A673 (cell line): ENCODE measurements at regions not wholly inside any gene's neighbourhood (a gene's known extent, or its start where the extent isn't known, plus 50 kb on each side); places are given as distances from the start of the nearest gene placed in this dataset.

ENCODE experiments used
- EZH2 ChIP-seq: fragments of 200-600 bp; sonication (generic); IDR thresholded peaks from 2 replicates; pipeline ENCODE4 v1.6.1; 2017; ENCODE audit warnings: borderline replicate concordance, low read depth, mild to moderate bottlenecking, mixed read lengths, antibody characterized with exemption, low read length; ENCODE audit not compliant: poor library complexity, severe bottlenecking
- TF ChIP-seq, protein P1 (sequence below): fragments of 300-800, 200-600 bp; sonication (generic); conservative IDR thresholded peaks from 2 replicates; pipeline ENCODE4 v1.5.1; 2017; ENCODE audit warnings: low read depth, mild to moderate bottlenecking, antibody characterized with exemption, low read length, moderate library complexity, mixed read lengths

DNA sequence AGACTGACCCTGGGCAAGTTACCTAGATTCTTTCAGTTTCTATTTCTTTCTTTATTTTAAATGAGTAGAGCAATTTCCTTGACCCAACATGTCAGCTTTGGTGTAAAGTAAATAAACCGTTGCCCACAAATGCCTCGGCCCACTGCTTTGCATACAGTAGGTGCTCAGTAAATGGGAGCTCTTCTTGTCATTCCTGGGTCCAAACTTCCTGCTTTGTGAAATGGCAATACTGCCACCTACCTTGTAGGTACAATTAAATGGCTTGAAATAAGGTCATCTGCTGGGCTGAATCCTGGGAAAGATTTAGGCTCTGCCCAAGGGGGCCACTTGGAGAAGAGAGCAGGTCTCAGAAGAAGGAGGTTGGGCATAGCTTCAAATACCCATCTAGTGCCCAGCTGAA lies 253.0 kb downstream of the HS3ST3B1 start:
- TF ChIP-seq, protein P1, sequence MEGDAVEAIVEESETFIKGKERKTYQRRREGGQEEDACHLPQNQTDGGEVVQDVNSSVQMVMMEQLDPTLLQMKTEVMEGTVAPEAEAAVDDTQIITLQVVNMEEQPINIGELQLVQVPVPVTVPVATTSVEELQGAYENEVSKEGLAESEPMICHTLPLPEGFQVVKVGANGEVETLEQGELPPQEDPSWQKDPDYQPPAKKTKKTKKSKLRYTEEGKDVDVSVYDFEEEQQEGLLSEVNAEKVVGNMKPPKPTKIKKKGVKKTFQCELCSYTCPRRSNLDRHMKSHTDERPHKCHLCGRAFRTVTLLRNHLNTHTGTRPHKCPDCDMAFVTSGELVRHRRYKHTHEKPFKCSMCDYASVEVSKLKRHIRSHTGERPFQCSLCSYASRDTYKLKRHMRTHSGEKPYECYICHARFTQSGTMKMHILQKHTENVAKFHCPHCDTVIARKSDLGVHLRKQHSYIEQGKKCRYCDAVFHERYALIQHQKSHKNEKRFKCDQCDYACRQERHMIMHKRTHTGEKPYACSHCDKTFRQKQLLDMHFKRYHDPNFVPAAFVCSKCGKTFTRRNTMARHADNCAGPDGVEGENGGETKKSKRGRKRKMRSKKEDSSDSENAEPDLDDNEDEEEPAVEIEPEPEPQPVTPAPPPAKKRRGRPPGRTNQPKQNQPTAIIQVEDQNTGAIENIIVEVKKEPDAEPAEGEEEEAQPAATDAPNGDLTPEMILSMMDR: no peak
- no peak for TF ChIP-seq EZH2
